ENCODE measurements at regions not wholly inside any gene's neighbourhood (a gene's known extent, or its start where the extent isn't known, plus 50 kb on each side); places are given as distances from the start of the nearest gene placed in this dataset.
"Not testable (repeated sequence)": the region's sequence is repeated elsewhere in the genome, so short reads cannot be mapped to it uniquely, and the experiment has no call there.

GRCh38 chr6:91241946-91242613 is 655.2 kb upstream of the MAP3K7 start:
- DNase-seq, result no peak

- no peak for DNase-seq
These were observed 654.2 kb upstream of the MAP3K7 start for GRCh38 chr6:91240878-91241603.

GRCh38 chr6:91221072-91221720 is 634.3 kb upstream of the MAP3K7 start:
- DNase-seq, result no peak

GRCh38 chr6:91213229-91213901 is 626.5 kb upstream of the MAP3K7 start:
- DNase-seq, result no peak

- no peak for DNase-seq
These were observed 611.9 kb upstream of the MAP3K7 start for GRCh38 chr6:91198588-91199255.

GRCh38 chr6:91196729-91197128 is 609.9 kb upstream of the MAP3K7 start:
- peak; percentile 23 for DNase-seq

- no peak for DNase-seq
These were observed 606.6 kb upstream of the MAP3K7 start for GRCh38 chr6:91193446-91193845.

GRCh38 chr6:91190041-91190440 is 603.2 kb upstream of the MAP3K7 start:
- not testable (repeated sequence) for DNase-seq

- no peak for DNase-seq
These were observed 598.2 kb upstream of the MAP3K7 start for GRCh38 chr6:91185072-91185471.

- DNase-seq, result no peak
These were observed 594.5 kb upstream of the MAP3K7 start for GRCh38 chr6:91181416-91181815.

GRCh38 chr6:91173651-91174050 is 586.8 kb upstream of the MAP3K7 start:
- DNase-seq, result no peak

GRCh38 chr6:91173186-91173585 is 586.3 kb upstream of the MAP3K7 start:
- no peak for DNase-seq

GRCh38 chr6:91171754-91172462 is 585.0 kb upstream of the MAP3K7 start:
- no peak for DNase-seq

- DNase-seq, result peak; percentile 16
These were observed 581.0 kb upstream of the MAP3K7 start for GRCh38 chr6:91167846-91168245.

- DNase-seq, result no peak
These were observed 579.6 kb upstream of the MAP3K7 start for GRCh38 chr6:91166271-91167046.

- no peak for DNase-seq
These were observed 577.2 kb upstream of the MAP3K7 start for GRCh38 chr6:91164105-91164504.

GRCh38 chr6:91161246-91161645 is 574.4 kb upstream of the MAP3K7 start:
- no peak for DNase-seq

GRCh38 chr6:91155129-91155785 is 568.4 kb upstream of the MAP3K7 start:
- DNase-seq, result no peak

- DNase-seq, result no peak
These were observed 566.0 kb upstream of the MAP3K7 start for GRCh38 chr6:91152824-91153223.

- no peak for DNase-seq
These were observed 563.3 kb upstream of the MAP3K7 start for GRCh38 chr6:91149956-91150705.
